Neural cell (in vitro differentiated cells): ENCODE measurements at regions not wholly inside any gene's neighbourhood (a gene's known extent, or its start where the extent isn't known, plus 50 kb on each side); places are given as distances from the start of the nearest gene placed in this dataset.

Source experiments
- H2AFZ ChIP-seq: fragments of 200-600, 300-800 bp; sonication (generic), shearing (Covaris generic); 2 replicates; pipeline ENCODE4 v1.6.0; 2014; ENCODE audit warnings: low read depth, mild to moderate bottlenecking, antibody characterized with exemption, low read length, moderate library complexity
- H3F3A ChIP-seq: fragments of 200-600 bp; shearing (Covaris generic); 2 replicates; pipeline ENCODE4 v1.6.1; 2016; ENCODE audit warnings: mild to moderate bottlenecking, moderate library complexity, mixed read lengths, antibody characterized with exemption, low read length; ENCODE audit not compliant: insufficient read depth, poor library complexity, severe bottlenecking
- H3K27ac ChIP-seq: fragments of 200-600, 300-800 bp; sonication (generic), shearing (Covaris generic); 2 replicates; pipeline ENCODE4 v1.5.1; 2014; ENCODE audit warnings: mild to moderate bottlenecking, low read length, moderate library complexity
- H3K27me3 ChIP-seq: fragments of 300-800, 200-600 bp; sonication (generic), shearing (Covaris generic); 2 replicates; pipeline ENCODE4 v1.6.0; 2014; ENCODE audit warnings: mild to moderate bottlenecking, low read depth, low read length, moderate library complexity; ENCODE audit not compliant: insufficient read depth
- H3K36me3 ChIP-seq: fragments of 300-800, 200-600 bp; sonication (generic), shearing (Covaris generic); 2 replicates; pipeline ENCODE4 v1.5.1; 2014; ENCODE audit warnings: mild to moderate bottlenecking, antibody characterized with exemption, low read length, moderate library complexity; ENCODE audit not compliant: insufficient read depth
- H3K4me2 ChIP-seq: fragments of 300-800, 200-600 bp; sonication (generic), shearing (Covaris generic); 2 replicates; pipeline ENCODE4 v1.6.0; 2014; ENCODE audit warnings: mild to moderate bottlenecking, low read length
- H3K4me3 ChIP-seq: fragments of 300-800, 200-600 bp; sonication (generic), shearing (Covaris generic); 2 replicates; pipeline ENCODE4 v1.5.1; 2014; ENCODE audit warnings: mild to moderate bottlenecking, low read length, moderate library complexity
- H3K79me2 ChIP-seq: fragments of 200-600 bp; shearing (Covaris generic); replicated peaks from 2 replicates; pipeline ENCODE4 v1.6.0; 2014; ENCODE audit warnings: mild to moderate bottlenecking, low read length, moderate library complexity; ENCODE audit not compliant: insufficient read depth
- H3K9ac ChIP-seq: fragments of 300-800, 200-600 bp; sonication (generic), shearing (Covaris generic); 2 replicates; pipeline ENCODE4 v1.6.1; 2016; ENCODE audit warnings: mild to moderate bottlenecking, low read length, mixed read lengths
- H3K9me2 ChIP-seq: fragments of 200-600 bp; shearing (Covaris generic); 2 replicates; pipeline ENCODE4 v1.6.1; 2016; ENCODE audit warnings: mild to moderate bottlenecking, low read length, mixed read lengths; ENCODE audit not compliant: insufficient read depth
- H3K9me3 ChIP-seq: fragments of 200-600, 300-800 bp; sonication (generic), shearing (Covaris generic); 2 replicates; pipeline ENCODE4 v1.6.1; 2016; ENCODE audit warnings: mild to moderate bottlenecking, mixed run types, low read length, moderate library complexity, mixed read lengths
- H4K20me1 ChIP-seq: fragments of 200-600 bp; shearing (Covaris generic); 2 replicates; pipeline ENCODE4 v1.6.1; 2016; ENCODE audit warnings: mild to moderate bottlenecking, mixed run types; ENCODE audit not compliant: insufficient read depth
- CTCF ChIP-seq: fragments of 450-650 bp; IDR thresholded peaks from 2 replicates; pipeline ENCODE4 v1.5.1; 2014; ENCODE audit warnings: antibody characterized with exemption, mild to moderate bottlenecking, moderate library complexity; ENCODE audit not compliant: poor library complexity, severe bottlenecking
- EP300 ChIP-seq: fragments of 450-650 bp; conservative IDR thresholded peaks from 2 replicates; pipeline ENCODE4 v1.6.1; 2014; ENCODE audit warnings: antibody characterized with exemption, mild to moderate bottlenecking, moderate library complexity; ENCODE audit not compliant: poor library complexity, severe bottlenecking
- EZH2 ChIP-seq: fragments of 200-600, 300-800 bp; shearing (Covaris generic), sonication (generic); IDR thresholded peaks from 2 replicates; pipeline ENCODE4 v1.6.1; 2014; ENCODE audit warnings: antibody characterized with exemption, low read length, borderline replicate concordance, mild to moderate bottlenecking; ENCODE audit not compliant: insufficient read depth, poor library complexity, severe bottlenecking
- MXI1 ChIP-seq: fragments of 450-650 bp; conservative IDR thresholded peaks from 2 replicates; pipeline ENCODE4 v1.6.1; 2014; ENCODE audit warnings: antibody characterized with exemption, mild to moderate bottlenecking; ENCODE audit not compliant: poor library complexity, severe bottlenecking
- POLR2AphosphoS5 ChIP-seq: IDR thresholded peaks from 2 replicates; pipeline ENCODE4 v1.6.1; 2012
- RAD21 ChIP-seq: fragments of 450-650 bp; conservative IDR thresholded peaks from 2 replicates; pipeline ENCODE4 v1.6.1; 2014; ENCODE audit warnings: antibody characterized with exemption, mild to moderate bottlenecking, moderate library complexity
- REST ChIP-seq: IDR thresholded peaks from 2 replicates; pipeline ENCODE4 v1.6.1; 2012; ENCODE audit warnings: borderline replicate concordance
- SMC3 ChIP-seq: fragments of 450-650 bp; conservative IDR thresholded peaks from 2 replicates; pipeline ENCODE4 v1.6.1; 2014; ENCODE audit warnings: antibody characterized with exemption, mild to moderate bottlenecking, moderate library complexity; ENCODE audit not compliant: poor library complexity
- TAF1 ChIP-seq: IDR thresholded peaks from 2 replicates; pipeline ENCODE4 v1.6.1; 2012; ENCODE audit warnings: low read depth

- Histone ChIP-seq H3K36me3 (no peaks in the 10 kb centered on the region), H3K27me3 (no peaks in the 10 kb centered on the region), H3K27ac (no peak overlapping the region), H3K79me2 (no peaks in the 10 kb centered on the region), H3K9me2 (no peaks in the 10 kb centered on the region), H3K4me3 (no peak overlapping the region), H3K9ac (no peak overlapping the region), H4K20me1 (no peaks in the 10 kb centered on the region), H3K9me3 (no peaks in the 10 kb centered on the region), H3K4me2 (no peak overlapping the region), H2AFZ (no peak overlapping the region), H3F3A (no peaks in the 10 kb centered on the region)
- TF ChIP-seq MXI1 (no peak), POLR2AphosphoS5 (no peak), REST (no peak), SMC3 (no peak), EZH2 (no peak), CTCF (no peak), TAF1 (no peak), EP300 (no peak), RAD21 (no peak)
Measured at GRCh38 chr7:155161690-155162089, 91.6 kb downstream of the HTR5A start.

- H3K4me3 ChIP-seq: no peak overlapping the region
- H3F3A ChIP-seq: no peaks in the 10 kb centered on the region
- no peaks in the 10 kb centered on the region for H3K9me2 ChIP-seq
- H3K27me3 ChIP-seq: no peaks in the 10 kb centered on the region
- H3K27ac ChIP-seq: no peak overlapping the region
- H3K4me2 ChIP-seq: no peak overlapping the region
- no peaks in the 10 kb centered on the region for H4K20me1 ChIP-seq
- no peak overlapping the region for H2AFZ ChIP-seq
- H3K79me2 ChIP-seq: no peaks in the 10 kb centered on the region
- TF ChIP-seq MXI1 (no peak), RAD21 (no peak), EP300 (no peak), CTCF (no peak), POLR2AphosphoS5 (no peak), REST (no peak), SMC3 (no peak), EZH2 (no peak), TAF1 (no peak)
- H3K9ac ChIP-seq: no peak overlapping the region
- no peaks in the 10 kb centered on the region for H3K36me3 ChIP-seq
- no peaks in the 10 kb centered on the region for H3K9me3 ChIP-seq
Measured at GRCh38 chr7:155162422-155162821, 92.3 kb downstream of the HTR5A start.
